ENCODE measurements at regions not wholly inside any gene's neighbourhood (a gene's known extent, or its start where the extent isn't known, plus 50 kb on each side); places are given as distances from the start of the nearest gene placed in this dataset.

DNA sequence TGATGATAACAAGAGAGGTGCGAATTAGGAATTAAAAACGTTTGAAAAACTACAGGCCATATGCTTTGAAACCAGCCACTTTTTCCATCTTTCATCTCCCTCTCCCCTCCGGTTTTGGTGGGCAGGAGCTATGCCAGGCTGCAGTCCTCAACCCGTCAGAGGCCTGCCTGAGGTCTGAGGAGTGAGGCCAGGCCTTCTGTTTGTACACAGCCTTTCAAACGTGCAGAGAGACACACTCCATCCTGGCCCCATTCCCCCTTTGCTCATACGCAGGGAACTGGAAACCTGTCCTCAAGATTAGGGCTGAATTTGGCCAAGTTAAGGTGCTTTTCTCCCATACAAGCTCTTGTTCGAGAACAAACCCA is 74.5 kb downstream of the ZIC5 start:
- intact Hi-C loops (cut with DNase I), result no loop called here
- WGBS, 3 donors, result 86 to 94% (median 89%) methylated on average over 7 of the region's 7 CpGs
- TF ChIP-seq EP300 (IDR thresholded peaks at IDR 0.05) (no peak), POLR2A (IDR thresholded peaks at IDR 0.05) (no peak)
- TF ChIP-seq, protein P1, sequence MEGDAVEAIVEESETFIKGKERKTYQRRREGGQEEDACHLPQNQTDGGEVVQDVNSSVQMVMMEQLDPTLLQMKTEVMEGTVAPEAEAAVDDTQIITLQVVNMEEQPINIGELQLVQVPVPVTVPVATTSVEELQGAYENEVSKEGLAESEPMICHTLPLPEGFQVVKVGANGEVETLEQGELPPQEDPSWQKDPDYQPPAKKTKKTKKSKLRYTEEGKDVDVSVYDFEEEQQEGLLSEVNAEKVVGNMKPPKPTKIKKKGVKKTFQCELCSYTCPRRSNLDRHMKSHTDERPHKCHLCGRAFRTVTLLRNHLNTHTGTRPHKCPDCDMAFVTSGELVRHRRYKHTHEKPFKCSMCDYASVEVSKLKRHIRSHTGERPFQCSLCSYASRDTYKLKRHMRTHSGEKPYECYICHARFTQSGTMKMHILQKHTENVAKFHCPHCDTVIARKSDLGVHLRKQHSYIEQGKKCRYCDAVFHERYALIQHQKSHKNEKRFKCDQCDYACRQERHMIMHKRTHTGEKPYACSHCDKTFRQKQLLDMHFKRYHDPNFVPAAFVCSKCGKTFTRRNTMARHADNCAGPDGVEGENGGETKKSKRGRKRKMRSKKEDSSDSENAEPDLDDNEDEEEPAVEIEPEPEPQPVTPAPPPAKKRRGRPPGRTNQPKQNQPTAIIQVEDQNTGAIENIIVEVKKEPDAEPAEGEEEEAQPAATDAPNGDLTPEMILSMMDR (IDR thresholded peaks at IDR 0.05), result no peak

DNA sequence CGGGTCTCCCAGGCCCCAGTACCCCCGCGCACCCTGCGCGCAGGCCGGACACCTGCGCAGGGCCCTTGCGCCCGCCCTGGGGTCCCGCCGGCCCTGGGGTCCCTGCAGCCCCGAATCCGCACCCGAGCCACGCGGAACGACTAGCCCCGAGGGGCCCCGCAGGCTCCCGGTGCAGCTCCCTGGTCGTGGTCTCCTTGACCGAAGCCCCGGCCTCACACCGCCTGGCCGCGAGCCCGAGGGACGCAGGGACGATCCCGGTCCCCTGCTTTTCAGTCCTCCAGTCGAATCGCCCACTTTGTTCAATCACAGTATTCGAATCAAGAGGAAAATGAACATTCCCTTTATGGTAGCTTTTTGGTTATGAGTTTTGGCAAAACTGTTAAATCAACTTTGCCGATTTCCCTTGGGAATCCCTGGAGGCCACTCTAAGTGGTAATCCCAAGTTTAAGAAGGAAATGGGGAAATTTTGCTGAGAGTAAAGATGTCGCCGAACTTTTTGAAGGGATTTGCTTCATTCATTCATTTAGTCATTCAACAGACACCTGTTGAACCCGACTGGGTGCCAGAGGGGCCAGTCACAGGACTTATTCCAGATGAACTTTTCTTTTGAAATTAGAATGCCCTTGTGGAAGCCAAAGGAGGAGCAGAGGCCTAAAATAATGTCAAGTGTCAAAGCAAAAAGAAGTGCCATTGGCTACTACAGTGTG is 75.0 kb downstream of the ZIC5 start:
- H3K4me3 ChIP-seq, result no peak overlapping the region
- intact Hi-C loops (cut with DNase I), result no loop called here
- DNase-seq, result no peak
- 57 to 69% (median 60%) methylated on average over 35 to 37 of the region's 37 CpGs for WGBS, 3 donors
- H3K9me3 ChIP-seq, result no peaks in the 10 kb centered on the region
- peaks cover 5% of the 10 kb centered on the region for H3K27me3 ChIP-seq
- H3K36me3 ChIP-seq, result no peaks in the 10 kb centered on the region
- peaks cover 4% of the 10 kb centered on the region for H3K4me1 ChIP-seq (ENCODE audit: insufficient read depth)
- TF ChIP-seq, protein P1 (IDR thresholded peaks at IDR 0.05), result no peak
- no peak for TF ChIP-seq EP300 (IDR thresholded peaks at IDR 0.05)
- no peak for TF ChIP-seq POLR2A (IDR thresholded peaks at IDR 0.05)
- no peak overlapping the region for H3K27ac ChIP-seq

More for the DNA sequence above, 74.5 kb downstream of the ZIC5 start:
- H3K36me3 ChIP-seq, result no peaks in the 10 kb centered on the region
- no peak overlapping the region for H3K4me3 ChIP-seq
- no peaks in the 10 kb centered on the region for H3K9me3 ChIP-seq
- peaks cover 4% of the 10 kb centered on the region for H3K4me1 ChIP-seq (ENCODE audit: insufficient read depth)
- no peak for DNase-seq
- H3K27ac ChIP-seq, result no peak overlapping the region
- H3K27me3 ChIP-seq, result peaks cover 5% of the 10 kb centered on the region

GRCh38 chr13:99895444-99896368 is 75.9 kb downstream of the ZIC5 start:
- no peak for DNase-seq
- Histone ChIP-seq H3K4me1 (ENCODE audit: insufficient read depth) (peaks cover 4% of the 10 kb centered on the region), H3K4me3 (peak overlapping the region; percentile 23), H3K27ac (no peak overlapping the region), H3K27me3 (peaks cover 5% of the 10 kb centered on the region), H3K9me3 (no peaks in the 10 kb centered on the region), H3K36me3 (no peaks in the 10 kb centered on the region)
- TF ChIP-seq, protein P1 (IDR thresholded peaks at IDR 0.05), result no peak
- TF ChIP-seq EP300 (IDR thresholded peaks at IDR 0.05) (no peak), POLR2A (IDR thresholded peaks at IDR 0.05) (no peak)
- whole genome bisulfite sequencing, 3 donors, result 4 to 9% (median 5%) methylated on average over 83 to 100 of the region's 100 CpGs
- intact Hi-C loops (cut with DNase I), result no loop called here

DNA sequence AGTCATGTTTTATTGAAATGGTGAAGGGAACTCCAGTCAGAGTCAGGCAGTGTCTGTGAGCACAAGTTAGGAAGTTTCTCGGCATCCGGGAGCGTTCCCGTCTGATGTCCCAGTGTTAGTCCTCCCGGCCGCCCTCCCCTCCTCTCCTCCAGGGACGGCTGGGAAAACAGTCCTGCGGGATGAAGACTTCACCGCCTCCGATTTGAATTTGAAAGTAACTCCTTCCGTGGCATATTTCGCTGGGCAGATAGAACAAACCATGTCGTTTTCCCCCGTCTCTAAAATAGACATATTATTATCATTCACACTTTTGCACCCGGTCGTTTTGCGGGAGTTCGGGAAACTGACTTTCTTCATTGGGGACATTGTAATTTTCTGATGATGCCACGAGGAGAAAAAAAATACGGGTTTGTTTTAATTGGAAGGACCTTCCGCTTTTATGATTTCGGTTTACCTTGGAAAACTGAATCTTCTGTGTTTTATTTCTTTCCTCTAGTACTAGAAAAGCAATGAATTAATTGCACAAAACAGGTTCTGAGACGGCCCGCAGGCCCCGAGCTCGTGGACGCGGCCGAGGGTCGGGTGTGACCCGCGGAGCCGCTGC is 76.6 kb downstream of the ZIC5 start:
- peaks cover 5% of the 10 kb centered on the region for H3K27me3 ChIP-seq
- H3K9me3 ChIP-seq, result no peaks in the 10 kb centered on the region
- intact Hi-C loops (cut with DNase I), result no loop called here
- 2 to 9% (median 4%) methylated on average over 33 of the region's 33 CpGs for WGBS, 3 donors
- TF ChIP-seq POLR2A (IDR thresholded peaks at IDR 0.05) (no peak), EP300 (IDR thresholded peaks at IDR 0.05) (no peak)
- TF ChIP-seq, protein P1 (IDR thresholded peaks at IDR 0.05), result no peak
- DNase-seq, result no peak
- H3K4me3 ChIP-seq, result peak overlapping the region; percentile 23
- no peak overlapping the region for H3K27ac ChIP-seq
- H3K4me1 ChIP-seq (ENCODE audit: insufficient read depth), result peaks cover 4% of the 10 kb centered on the region
- H3K36me3 ChIP-seq, result no peaks in the 10 kb centered on the region
